Activated naive CD4-positive, alpha-beta T cell treated with anti-CD3 and anti-CD28 coated beads, Interleukin-2, amount 50 U/mL, for 24 hours (primary cell): ENCODE measurements at regions not wholly inside any gene's neighbourhood (a gene's known extent, or its start where the extent isn't known, plus 50 kb on each side); places are given as distances from the start of the nearest gene placed in this dataset.
"Not testable (repeated sequence)": the region's sequence is repeated elsewhere in the genome, so short reads cannot be mapped to it uniquely, and the experiment has no call there.

Experiments
- H3K27ac Mint-ChIP-seq: one replicate; pipeline ENCODE4 v1.8.0; 2021; ENCODE audit warnings: mild to moderate bottlenecking, mixed read lengths
- H3K27me3 Mint-ChIP-seq: one replicate; pipeline ENCODE4 v1.8.0; 2021; ENCODE audit warnings: mixed read lengths
- H3K36me3 Mint-ChIP-seq: one replicate; pipeline ENCODE4 v1.8.0; 2021; ENCODE audit warnings: mixed read lengths
- H3K4me1 Mint-ChIP-seq: one replicate; pipeline ENCODE4 v1.8.0; 2021; ENCODE audit warnings: mixed read lengths
- H3K4me3 Mint-ChIP-seq: one replicate; pipeline ENCODE4 v1.8.0; 2021; ENCODE audit warnings: mild to moderate bottlenecking, mixed read lengths
- H3K9me3 Mint-ChIP-seq: one replicate; pipeline ENCODE4 v1.8.0; 2021; ENCODE audit warnings: mixed read lengths

DNA sequence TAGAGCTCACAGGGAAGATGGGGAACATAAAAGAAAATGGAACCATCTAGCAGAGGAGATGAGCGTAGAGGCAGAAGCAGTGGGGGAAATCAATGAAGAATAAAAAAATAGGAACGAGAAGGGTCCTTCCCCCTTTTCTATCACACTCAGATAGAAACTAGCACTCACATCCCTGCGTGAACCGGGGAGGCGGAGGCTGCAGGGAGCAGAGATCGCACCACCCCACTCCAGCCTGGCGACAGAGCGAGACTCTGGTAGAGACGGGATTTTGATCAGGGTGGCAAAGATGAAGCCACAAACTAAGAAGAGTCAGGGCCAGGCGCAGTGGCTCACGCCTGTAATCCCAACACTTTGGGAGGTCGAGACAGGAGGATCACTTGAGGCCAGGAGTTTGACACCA, 64.7 kb upstream of the ECHDC3 start:
- Mint-ChIP-seq H3K4me3 (no peak overlapping the region), H3K36me3 (peaks cover 2% of the 10 kb centered on the region), H3K4me1 (peaks cover 27% of the 10 kb centered on the region), H3K9me3 (no peaks in the 10 kb centered on the region), H3K27ac (peak overlapping the region; percentile 12), H3K27me3 (no peaks in the 10 kb centered on the region)

DNA sequence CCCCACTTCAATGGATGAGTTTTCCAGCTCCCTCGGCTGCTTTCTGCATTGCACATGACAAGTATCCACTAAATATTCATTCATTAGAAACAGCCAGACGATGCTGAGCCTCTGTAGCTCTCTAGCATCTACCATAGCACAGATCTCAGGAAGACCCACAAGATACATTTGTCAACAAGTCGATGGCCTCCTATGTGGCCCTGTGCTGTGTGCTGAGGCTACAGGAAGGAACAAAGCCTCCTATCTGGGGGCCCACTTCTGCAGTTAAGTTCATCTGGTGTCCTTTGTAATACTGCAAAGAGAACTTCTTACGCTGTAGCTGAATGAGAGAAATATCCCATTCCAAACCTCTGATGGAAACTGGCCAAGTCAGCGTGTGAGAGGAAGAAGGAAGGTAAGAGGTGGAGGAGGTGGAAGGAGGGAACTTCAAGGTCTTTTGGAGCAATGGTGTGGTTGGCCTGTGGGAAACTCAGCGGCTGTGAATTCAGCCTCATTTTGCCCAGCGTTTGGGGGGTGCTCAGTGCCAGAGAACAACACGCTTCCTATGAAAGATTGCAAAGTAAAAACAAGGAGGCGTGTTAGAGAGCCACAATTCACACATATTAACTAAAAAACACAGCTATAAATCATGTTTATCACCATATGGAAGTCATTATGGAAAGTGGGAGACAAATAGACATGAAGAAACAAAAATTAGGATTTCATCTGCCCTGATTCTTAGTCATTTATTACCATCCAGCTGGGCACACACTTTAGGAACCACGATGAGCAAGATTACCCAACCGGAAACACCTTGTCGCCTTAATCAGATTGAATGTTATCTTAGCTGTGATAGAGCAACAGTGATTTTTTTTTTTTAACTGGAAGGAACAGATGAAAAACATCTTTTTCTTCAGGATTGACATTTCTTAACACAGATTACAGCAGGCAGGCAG, 62.2 kb upstream of the USP6NL start:
- no peaks in the 10 kb centered on the region for H3K9me3 Mint-ChIP-seq
- no peak overlapping the region for H3K27ac Mint-ChIP-seq

DNA sequence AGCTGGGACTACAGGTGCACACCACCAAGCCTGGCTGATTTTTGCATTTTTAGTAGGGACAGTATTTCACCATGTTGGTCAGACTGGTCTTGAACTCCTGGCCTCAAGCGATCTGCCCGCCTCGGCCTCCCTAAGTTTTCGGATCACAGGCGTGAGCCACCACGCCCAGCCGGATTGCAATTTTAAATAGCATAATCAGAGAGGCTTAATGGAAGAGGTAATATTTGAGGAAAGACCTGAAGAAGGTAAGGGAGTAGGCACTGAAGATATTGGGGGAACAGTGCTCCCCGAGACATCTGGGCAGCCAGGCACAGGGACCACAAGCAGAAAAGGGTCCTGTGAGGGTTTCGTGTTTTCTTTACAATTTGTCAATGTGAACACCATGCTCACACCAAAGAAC, 61.4 kb upstream of the USP6NL start:
- H3K27me3 Mint-ChIP-seq: no peaks in the 10 kb centered on the region
- no peak overlapping the region for H3K4me3 Mint-ChIP-seq
- peaks cover 28% of the 10 kb centered on the region for H3K4me1 Mint-ChIP-seq
- H3K27ac Mint-ChIP-seq: no peak overlapping the region
- H3K36me3 Mint-ChIP-seq: peaks cover 2% of the 10 kb centered on the region
- no peaks in the 10 kb centered on the region for H3K9me3 Mint-ChIP-seq

More for the DNA sequence above, 62.2 kb upstream of the USP6NL start:
- Mint-ChIP-seq H3K36me3 (peaks cover 2% of the 10 kb centered on the region), H3K4me3 (no peak overlapping the region), H3K4me1 (peaks cover 27% of the 10 kb centered on the region), H3K27me3 (no peaks in the 10 kb centered on the region)

DNA sequence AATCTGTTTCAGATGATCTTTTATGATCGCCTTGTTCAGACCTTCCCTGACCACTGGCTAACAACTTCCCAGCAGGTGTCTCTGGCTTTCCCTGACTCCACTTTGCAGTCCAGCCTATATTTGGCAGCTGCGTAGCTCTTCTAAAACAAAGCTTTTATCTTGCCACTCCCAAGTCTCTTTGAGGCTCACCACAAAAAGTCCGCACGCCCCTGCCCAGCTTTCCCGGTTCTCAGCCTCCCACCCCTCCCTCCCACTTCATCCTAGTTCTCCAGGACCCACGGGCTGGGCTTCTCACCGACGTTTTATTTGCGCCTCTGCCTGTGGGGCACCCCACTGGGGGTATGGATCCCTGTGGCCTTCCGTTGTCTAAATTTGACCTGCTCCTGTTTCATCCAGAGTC, 58.9 kb upstream of the USP6NL start:
- H3K9me3 Mint-ChIP-seq: peaks cover 5% of the 10 kb centered on the region
- H3K36me3 Mint-ChIP-seq: peaks cover 6% of the 10 kb centered on the region
- H3K27ac Mint-ChIP-seq: no peak overlapping the region
- no peaks in the 10 kb centered on the region for H3K27me3 Mint-ChIP-seq
- H3K4me3 Mint-ChIP-seq: no peak overlapping the region
- H3K4me1 Mint-ChIP-seq: peaks cover 28% of the 10 kb centered on the region

DNA sequence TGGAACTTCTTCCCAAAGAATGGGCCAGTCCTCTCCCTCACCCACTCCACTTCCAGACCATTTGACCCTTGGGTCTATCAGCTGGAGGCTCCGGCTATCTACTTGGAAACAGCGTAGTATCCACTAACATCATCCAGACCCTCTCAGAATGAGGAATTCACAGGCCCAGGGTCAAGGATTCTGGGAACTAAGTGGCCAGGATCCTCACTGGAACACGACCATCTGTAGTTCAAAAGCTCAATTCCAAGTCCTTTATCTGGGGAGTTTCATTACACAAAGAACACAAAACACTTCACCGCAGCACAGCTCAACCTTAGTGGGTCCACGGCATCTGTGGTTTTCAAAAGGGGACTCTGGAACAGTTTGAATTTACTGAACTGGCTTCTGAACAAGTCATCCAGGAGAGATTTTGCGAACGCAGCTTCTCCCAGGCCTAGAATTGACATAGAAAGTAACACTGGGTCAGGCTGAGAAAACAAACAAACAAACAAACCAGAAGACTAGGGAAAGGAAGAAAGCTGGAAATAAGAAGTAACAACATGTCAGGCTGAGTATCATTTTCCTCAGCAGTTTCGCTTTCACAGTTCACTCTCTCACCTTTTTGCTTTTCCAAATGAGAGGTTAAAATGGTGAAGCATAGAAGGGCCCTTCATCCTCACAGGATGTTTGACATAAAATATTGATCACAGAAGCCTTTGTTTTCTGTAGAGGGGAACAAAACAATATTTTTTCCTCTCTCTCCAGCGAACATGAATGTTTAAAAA, 57.6 kb upstream of the USP6NL start:
- H3K9me3 Mint-ChIP-seq: peaks cover 5% of the 10 kb centered on the region
- peaks cover 26% of the 10 kb centered on the region for H3K4me1 Mint-ChIP-seq
- no peak overlapping the region for H3K27ac Mint-ChIP-seq
- H3K36me3 Mint-ChIP-seq: peaks cover 5% of the 10 kb centered on the region
- no peak overlapping the region for H3K4me3 Mint-ChIP-seq
- no peaks in the 10 kb centered on the region for H3K27me3 Mint-ChIP-seq

DNA sequence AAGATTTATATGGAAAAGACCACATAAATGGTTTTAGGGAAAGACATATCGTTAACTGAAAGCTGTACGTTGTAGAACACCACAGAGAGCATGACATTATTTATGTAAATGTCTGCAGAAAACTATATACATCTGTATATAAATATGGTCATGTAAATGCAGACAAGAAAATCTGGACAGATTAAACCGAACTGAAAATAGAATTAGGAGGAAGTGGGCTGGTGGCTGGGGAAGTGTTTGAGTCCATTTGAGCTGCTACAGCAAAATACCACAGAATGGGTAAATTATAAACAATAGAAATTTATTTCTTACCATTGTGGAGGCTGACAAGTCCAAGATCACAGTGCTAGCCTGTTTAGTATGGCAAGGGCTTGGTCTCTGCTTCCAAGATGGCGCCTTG, 56.3 kb upstream of the USP6NL start:
- H3K36me3 Mint-ChIP-seq: peaks cover 5% of the 10 kb centered on the region
- peaks cover 17% of the 10 kb centered on the region for H3K4me1 Mint-ChIP-seq
- H3K4me3 Mint-ChIP-seq: no peak overlapping the region
- H3K27me3 Mint-ChIP-seq: no peaks in the 10 kb centered on the region
- H3K9me3 Mint-ChIP-seq: peaks cover 5% of the 10 kb centered on the region
- H3K27ac Mint-ChIP-seq: no peak overlapping the region

DNA sequence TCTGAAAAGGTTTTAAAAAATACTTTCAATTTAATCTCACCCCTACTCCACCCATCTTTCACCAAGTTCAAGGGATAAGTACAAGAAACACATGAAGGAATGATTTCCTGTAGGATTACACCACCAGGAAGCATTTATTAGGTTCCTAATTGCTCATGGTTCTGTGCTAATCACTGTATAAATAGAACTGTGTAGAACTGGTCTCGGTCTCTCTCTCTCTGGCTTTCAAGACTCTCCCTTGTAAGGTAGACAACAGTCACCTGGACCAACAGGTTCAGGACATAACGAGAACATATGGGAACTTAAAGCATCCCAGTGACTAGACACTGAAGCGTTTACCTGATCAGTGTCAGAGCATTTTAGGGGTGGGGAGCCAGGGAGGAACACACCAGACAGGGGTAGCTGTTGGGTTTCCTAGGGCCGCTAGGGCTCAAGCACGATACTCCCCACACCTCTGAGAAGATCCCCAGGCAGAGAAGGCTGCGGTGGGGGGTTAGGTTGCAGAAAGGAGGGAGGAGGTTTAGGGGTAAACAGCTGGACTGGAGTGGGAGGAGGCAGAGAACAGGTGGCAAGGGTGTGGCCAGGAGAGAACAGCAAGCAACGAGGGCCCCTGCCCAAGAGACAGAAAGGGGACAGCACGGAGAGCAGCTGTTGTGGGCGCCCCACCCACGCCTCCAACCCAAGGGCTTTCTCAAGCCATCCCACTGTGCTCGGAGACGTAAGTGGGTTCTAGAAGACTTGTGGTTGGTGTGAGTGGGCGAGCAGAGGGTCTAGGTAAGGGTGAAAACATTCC, 52.5 kb upstream of the USP6NL start:
- Mint-ChIP-seq H3K27me3 (no peaks in the 10 kb centered on the region), H3K4me3 (no peak overlapping the region), H3K36me3 (peaks cover 5% of the 10 kb centered on the region), H3K27ac (peak overlapping the region; percentile 68), H3K9me3 (peaks cover 5% of the 10 kb centered on the region), H3K4me1 (peaks cover 22% of the 10 kb centered on the region)

DNA sequence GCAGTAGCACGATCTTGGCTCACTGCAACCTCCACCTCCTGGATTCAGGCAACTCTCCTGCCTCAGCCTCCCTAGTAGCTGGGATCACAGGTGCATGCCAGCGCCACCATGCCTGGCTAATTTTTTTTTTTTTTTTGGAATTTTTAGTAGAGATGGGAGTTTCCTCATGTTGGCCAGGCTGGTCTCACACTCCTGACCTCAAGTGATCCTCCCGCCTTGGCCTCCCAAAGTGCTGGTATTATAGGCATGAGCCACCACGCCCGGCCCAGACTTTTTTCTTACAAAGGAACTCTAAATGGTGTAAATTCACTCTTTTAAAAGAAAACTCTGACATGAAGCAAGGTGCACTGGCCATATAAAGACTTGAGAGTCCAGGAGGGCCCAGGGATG, 51.7 kb upstream of the USP6NL start:
- peaks cover 17% of the 10 kb centered on the region for H3K4me1 Mint-ChIP-seq
- not testable (repeated sequence) for H3K27ac Mint-ChIP-seq, H3K9me3 Mint-ChIP-seq, H3K4me3 Mint-ChIP-seq, H3K27me3 Mint-ChIP-seq, H3K36me3 Mint-ChIP-seq

DNA sequence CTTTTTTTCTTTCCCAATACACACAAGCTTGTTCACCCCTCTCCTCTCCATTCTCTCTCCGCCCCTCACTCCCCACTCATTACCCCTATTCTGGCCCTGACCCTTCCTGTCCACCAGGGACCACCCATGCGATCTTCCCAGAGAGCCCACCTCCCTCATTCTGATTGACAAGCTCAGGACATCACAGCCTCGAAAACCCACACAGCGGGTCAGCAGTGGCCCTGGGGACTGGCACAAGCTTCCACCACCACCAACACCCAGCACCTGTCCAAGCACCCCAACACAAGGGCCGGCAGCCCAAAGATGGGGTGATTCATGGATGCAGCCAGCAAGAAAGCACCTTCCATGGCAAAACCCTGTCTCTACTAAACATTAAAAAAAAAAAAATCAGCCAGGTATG, 50.0 kb upstream of the USP6NL start:
- Mint-ChIP-seq H3K9me3 (peaks cover 5% of the 10 kb centered on the region), H3K27ac (no peak overlapping the region), H3K27me3 (no peaks in the 10 kb centered on the region), H3K36me3 (peaks cover 5% of the 10 kb centered on the region), H3K4me3 (no peak overlapping the region), H3K4me1 (peaks cover 17% of the 10 kb centered on the region)
